ENCODE measurements at regions not wholly inside any gene's neighbourhood (a gene's known extent, or its start where the extent isn't known, plus 50 kb on each side); places are given as distances from the start of the nearest gene placed in this dataset.

DNA sequence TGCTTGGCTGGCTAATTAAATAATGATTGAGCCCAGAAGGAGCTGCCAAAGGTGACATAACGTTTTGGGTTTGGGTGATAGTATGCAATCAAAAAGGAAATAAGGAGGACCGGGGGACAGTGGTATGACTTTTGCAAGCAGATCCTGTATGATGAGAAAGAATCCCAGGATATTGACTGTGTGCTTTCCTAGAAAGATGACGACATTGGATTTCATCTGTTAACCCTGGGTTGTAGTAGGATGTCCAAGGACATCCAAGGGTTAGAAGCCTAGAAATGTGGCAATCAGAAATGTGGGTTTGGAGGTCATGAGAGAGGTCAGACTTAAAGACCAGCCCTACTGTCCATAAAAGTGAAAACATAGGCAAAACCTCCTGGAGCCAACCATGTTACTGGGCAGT, 50.3 kb upstream of the HMHB1 start:
- DNase-seq: no peak

DNA sequence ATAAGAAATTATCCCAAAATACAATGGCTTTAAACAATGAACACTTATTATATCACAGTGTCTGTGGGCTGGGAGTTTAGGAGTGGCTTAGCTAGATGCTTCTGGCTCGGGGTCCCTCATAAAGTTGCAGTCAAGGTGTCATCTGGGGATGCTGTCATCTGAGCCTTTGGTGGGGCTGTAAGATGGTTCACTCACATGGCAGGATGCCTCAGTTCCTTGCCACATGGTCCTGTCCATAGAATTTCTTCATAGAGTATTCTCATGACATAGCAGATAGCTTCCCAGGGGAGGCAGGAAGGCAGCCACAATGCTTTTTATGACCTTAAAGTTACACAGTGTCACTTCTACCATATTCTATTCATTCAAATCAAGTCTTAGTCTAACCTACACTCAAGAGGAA, 51.2 kb upstream of the HMHB1 start:
- DNase-seq: no peak

DNA sequence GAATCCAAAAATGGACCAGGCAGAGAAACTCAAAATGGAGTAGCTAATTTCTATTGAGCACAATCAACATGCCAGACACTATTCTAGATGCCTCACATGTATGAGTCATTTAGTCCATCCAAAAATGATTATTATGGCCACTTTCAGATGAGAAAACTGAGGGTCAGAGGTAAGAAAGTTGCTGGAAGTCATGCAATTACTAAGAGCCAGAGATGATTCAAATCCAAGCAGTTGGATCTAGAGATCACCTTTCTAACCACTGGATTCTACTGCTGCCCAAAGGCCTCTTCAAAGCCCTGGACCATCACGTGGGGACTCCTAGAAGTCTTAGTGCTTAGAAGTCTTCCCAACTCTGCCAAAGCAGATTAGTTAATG, 51.8 kb upstream of the HMHB1 start:
- no peak for DNase-seq

DNA sequence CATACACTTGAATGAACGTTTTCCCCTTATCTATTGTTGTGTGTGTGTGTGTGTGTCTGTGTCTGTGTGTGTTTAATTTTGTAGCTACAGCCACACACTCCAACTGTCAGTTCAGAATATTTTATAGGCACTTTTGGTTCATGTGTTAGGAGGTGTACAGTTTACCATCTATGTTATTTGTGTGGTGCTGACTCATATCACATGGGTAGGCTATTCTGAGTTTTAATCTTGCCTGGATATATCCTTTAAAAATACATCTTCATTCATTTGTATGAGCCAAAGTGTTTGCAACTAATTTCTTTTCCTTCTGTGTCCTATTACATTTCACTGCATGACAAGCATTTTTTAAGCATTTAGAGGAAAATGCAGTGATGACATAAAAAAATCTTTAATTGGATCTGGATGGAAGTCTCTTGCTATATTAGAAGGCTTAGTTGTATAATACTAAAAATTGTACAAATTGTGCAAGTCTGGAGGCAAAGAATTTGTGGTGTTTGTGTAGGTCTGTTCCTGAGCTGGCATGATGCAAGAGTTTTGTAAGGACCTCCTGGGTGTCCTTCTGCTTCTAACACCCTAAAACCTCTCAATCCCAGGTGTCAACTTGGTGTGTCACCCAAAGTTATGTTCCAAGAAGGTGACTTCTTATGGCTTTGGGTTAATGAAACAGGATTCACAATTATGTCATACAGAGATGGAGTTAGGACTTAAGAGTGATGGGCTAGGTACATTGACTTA, 52.4 kb upstream of the HMHB1 start:
- DNase-seq: no peak

DNA sequence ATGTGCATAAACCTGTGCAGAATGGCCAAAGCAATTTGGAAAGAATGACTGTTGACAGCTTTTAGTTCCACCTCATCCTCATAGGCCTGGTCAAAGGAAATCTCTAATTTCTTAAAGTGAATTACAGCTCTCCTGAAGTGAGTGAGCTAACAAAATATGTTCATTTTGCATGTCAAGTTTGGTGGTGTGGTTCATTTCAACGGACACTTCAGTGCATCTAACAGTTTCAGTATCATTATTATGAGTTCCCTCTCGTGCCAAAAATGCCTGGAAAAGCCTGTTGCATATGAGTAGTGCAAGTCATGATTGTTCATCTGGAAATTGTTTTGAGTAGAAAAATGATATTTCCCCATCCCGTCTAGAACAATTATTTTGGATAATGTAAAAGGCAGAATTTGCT, 53.2 kb upstream of the HMHB1 start:
- no peak for DNase-seq

DNA sequence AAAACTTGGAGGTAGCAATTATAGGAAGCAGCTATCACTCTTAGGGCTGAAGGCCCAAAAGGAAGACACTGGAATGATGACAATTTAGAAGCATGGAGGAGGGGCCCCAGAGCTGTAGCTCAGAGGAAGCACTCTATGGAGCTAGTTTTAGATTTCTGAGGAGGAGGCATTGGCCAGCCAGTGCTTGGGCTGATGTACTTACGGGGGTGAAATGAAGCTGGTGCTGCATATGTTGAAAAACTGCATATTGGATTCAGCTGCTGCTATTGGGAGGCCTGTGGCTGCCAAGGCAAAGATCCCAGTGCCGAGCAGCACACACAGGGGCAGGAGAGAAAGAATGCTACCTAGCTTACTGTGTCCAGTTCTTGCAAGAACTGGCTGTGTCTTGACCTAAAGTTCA, 53.9 kb upstream of the HMHB1 start:
- no peak for DNase-seq

DNA sequence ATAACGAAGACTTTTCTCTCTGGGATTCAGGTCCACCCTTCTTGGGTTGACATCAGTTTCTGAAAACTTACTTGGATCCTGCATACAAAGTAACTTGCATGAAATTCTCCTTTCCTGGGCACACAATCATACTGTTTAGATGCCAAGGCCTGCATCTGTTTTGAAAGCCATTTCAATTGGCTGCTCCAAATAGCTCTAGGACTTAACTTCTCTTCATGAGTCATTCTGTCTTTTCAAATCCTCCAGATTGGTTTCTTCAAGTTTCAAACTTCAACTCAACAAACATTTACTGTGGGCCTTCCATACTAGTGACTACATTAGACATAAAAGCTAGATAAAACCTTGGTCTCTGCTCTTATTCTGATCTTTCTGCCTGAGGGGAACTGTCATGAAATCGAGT, 54.8 kb upstream of the HMHB1 start:
- DNase-seq: no peak

DNA sequence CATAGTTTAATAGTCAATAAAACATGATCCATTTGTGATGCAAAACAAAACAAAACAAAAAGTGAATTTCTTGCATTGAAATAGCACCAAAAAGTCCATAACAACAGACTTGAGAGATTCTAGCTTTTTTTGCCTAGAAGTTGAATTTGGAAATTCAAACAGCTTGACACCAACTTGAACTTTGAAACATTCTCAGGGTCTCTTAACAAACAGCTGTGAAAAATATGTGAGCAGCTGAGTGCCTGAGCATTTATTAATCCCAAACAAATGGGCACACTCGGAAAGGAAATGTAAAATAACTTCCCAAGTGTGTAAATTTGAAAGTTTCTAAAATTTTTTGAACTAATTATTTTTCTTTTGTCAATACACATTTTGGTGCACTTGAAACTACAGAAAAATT, 56.0 kb upstream of the HMHB1 start:
- no peak for DNase-seq

DNA sequence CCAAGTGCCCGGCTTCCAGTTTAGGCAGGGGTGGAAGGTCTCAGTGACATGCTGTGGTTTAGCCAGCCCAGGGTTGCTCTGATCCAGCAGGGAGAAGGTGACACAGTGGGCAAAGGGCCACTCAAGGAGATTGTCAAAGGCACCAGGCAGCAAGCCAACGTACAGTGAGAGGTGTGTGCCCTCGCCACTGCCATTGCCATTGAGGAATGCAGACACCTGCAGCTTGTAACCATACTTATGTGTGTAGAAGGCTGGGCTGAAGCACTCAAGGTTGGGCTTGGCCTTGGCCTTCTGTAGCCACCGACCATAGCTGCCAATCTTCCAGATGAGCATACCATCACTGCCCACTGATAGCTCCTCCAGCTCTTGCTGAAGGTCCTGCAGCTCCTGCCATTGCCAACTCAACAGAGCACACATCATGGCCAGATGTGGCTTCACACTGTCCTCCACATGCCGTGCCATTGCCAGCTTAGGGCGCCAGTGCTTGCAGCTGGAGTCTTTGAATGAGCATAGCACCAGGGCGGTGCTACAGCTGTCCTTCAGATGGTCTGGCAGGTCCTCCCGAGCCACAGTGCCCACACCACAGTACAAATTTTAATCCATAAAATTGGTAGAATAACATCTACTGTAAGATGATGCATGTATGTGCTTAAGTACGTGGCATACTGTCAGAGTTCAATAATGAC, 59.7 kb upstream of the HMHB1 start:
- DNase-seq: no peak

DNA sequence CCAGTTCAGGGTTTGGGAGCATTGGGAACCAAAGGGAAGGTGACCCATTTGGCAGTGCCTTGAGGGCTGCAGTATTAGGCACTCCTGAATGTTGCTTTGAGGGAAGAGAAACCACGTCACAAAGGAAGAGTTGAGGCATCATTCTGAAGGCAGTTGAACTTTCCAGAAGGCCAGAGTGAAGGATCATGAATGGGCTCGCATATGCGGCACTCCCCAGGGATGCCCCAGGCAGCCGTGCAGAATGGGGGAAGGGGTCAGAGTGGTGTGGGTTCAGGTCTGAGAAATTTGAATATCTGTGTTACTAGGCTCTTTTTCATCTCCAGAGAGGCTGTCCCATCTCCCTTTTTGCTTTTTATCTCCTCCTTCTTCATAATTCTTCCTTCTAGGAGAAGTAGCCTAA, 60.6 kb upstream of the HMHB1 start:
- DNase-seq: no peak

DNA sequence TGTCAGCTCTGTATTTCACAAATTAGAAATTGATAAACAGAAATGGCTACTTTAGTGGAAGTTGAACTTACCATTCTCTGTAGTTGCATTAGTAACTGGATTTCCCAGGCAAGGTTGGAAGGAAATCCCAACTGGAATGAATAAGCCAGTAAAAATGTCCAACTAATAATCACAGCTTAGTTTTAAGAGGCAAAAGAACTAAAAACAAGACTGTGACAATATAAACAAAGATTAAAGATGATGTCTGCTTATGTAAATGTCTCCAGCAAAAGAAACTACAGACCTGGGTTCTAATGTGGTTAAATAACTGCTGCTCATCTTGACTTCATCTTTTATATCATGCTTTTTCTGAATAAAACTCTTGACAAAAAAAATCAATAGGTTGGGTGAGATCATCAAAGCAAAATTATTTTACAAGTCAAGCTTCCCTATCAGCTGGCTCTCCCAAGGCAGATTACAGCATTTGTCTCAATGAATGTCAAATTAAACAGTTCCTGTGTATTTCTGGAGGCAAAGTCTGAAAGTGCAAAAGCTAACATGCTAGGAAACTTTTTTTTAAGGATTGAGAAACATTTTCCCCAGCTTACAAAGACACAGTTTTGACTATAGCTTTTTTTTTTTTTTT, 62.3 kb upstream of the HMHB1 start:
- DNase-seq: no peak

DNA sequence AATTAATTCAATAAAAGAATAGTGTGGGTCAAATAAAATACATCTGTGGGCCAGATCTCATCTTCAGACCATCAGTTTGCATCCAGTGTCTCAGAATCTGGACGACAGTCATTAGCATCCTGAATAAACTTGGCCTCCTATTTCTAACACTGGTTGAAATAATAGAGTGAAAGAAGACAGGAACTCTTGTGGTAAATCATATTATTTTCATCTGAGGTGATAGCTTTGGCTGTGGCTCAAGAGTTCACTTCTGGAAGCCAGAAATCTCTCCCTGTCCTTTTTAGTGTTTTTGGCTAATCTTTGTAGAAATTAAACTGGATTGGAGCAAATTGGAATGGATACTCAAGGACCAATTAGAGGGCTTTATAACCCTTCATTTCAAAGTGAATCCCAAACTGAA, 63.4 kb upstream of the HMHB1 start:
- DNase-seq: no peak

DNA sequence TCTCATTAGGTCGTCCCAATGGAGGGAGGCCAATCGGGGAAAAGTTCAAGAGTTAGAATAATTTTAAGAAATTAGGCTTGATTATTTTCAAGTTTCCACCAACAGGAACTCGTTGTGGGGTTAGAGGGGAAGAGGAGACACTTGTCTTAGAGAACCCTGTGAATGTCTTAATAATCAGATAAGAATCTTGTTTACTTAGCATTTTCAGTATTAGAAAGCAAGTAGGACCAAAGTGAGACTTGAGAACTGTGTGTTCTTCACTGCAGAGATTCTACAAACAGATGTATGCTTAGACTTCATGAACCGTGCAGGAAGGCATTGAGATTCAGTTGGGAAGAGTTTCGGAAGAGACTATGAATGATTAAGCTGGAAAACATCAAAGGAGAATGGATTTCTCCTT, 69.0 kb upstream of the HMHB1 start:
- no peak for DNase-seq

DNA sequence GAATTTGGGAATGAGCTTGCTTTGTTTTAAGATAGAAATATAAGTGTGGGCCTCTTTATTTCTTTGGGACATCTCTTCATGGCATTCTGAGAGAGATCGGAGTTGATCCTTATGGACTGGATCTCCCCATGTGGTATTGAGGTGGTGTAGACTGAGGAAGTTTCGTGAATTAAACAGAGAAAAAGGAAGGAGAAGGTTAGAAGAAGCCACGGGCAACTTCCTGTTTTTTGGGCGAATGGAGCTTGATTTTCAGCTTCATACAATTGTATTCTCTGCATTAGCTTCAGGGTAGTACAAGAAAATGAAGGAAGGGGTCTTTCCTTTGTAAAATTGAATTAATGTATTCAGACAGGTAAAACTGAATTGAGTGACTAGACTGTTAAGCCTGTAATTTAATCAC, 70.5 kb upstream of the HMHB1 start:
- no peak for DNase-seq

DNA sequence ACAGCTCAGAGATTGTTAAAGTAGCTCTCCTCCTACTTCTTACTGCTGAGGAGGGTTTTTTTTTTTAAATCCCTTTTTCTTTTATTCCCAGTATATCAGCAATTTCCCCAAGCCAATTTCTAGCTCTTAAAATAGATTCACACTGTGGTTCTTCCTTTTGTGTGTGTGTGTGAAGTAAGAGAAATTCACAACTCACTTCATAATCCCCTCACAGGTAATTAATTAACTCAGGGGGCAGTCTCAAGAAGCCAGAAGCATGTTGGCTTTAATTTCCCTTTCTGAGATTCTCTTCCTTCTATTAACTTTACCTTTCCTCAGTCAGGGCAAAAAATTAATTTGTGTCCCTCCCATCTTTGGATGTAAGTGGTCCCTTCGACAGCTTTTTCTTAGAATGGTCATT, 71.0 kb upstream of the HMHB1 start:
- no peak for DNase-seq

DNA sequence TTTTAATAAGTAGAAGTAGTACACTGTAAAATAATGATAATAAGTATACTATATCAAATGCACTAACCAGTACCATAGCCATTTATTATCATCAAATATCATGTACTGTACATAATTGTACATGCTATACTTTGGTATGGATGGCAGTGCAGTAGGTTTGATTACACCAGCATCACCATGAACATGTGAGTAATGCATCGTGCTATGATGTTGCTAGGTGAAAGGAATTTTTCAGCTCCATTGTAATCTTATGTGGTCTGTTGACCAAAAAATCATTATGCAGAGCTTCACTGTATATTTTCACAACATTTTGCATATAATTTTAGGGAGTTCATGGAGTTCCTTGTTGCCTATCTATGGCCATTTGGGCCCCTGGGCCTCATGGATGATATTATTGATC, 72.2 kb upstream of the HMHB1 start:
- no peak for DNase-seq

DNA sequence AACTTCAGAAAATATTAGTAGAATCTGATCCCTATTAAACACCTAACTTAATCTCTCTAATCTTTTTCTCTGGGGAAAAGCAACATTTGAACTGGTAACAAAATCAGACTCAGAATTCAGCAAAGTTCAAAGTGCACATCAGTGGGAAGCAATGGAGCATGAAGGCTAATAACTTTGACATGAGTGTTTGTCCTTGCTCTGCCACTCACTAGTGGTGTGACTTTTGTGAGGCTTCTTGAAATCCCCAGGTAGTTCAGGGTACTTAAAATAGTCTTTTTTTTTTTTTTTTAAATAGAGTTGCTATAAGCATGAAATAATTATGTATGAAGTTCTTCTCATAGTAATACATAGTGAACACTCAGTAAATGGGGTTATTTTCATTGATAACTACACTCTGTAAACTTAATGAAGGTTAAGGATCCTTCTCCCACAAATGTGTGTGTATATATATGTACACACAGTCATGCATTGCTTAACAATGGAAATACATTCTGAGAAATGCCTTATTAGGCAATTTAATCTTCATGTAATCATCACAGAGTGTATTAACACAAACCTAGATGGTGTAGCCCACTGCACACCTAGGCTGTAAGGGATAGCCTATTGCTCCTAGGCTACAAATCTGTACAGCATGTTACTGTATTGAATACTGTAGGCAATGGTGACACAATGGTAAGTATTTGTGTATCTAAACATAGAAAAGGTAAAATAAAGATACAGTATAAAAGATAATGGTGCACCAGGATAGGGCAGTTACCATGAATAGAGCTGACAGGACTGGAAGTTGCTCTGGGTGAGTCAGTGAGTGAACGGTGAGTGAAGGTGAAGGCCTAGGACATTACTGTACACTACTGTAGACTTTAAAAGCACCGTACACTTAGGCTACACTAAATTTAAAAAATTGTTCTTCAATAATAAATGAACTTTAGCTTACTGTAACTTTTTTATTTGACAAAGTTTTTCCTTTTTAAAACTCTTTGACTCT, 73.3 kb upstream of the HMHB1 start:
- no peak for DNase-seq

DNA sequence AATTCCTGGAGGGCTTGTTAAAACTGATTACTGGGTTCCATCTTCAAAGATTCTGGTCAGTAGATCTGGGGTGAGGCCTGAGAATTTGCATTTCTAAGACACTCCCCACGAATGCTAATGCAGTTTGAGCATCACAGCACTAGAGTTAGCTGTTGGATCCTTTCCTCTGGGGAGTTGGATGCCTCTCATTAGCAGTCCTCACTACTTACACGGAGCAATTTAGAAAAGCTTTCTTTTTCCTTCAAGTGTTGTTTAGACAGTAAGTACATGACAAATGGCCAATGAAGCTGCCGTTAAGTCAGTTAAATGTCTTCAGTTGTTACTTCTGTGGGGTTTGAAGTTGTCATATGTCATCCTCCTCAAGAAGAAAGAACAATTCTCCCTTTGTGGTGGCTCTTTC, 74.9 kb upstream of the HMHB1 start:
- DNase-seq: no peak

DNA sequence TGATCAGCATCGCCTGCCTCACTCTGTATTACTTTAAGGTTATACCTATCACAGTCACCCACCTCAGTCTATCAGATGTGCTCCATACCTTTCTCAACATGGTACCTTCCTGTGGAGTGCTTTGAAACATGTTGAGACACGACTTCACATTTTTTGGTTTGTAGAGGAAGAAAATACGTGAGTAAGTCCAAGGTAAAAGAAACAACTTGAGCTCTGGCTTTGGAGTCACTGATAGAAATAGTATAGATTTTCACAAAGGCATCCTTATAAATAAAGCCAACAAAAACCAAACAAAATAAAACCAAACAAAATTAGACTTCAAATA, 77.5 kb upstream of the HMHB1 start:
- DNase-seq: no peak

DNA sequence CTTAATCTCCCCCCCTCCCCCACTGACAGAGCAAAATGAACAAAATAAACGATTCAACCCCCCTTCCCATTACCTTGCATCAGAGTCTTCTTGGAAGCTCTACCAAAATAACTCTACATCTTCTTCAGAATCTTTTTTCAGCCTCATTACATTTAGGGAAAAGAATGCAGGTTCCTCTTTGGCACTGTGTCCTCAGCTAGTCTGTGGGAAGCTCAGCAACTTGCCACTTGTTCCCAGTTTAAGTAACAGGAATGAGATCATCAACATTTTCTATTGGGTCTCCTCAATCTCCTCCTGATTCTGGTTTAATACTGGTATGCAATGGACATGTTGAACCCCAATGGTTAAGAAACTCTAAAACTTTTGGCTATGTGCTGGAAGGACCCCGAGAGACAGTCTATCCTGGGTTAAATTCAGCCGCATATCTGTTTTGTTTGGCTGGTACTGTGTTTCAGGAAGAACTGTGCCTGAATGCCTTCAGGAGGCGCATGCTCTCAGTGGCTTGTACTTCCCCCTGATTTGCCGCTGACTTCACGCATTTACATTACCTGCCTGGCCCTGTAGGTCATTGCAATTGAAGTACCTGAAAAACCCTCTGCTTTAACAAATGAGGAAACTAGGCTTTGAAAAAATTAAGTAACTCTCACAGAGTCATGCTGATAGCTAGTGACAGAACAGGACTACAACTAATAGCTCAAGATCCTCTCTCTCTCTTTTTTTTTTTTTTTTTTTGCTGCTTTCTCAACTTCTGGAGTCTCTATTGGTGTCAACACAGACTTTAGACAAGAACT, 78.1 kb upstream of the HMHB1 start:
- DNase-seq: no peak

DNA sequence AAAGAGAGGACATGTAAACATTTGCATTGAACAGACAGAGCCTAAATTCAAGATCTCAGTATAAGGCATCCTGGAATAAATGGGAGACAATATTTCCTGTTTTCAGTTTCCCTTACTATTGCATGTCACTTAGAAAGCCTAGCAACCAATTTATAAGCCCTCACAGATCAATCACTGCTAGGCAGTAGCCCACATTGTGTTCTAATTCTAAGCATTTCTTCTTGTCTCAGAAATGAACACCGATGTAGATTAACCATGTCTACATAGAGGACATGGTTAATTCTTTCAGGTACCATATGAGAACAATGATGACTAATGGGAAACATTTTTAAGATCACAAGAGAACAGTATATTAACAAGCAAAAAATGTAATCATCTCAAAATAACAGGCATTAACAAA, 79.6 kb upstream of the HMHB1 start:
- no peak for DNase-seq

DNA sequence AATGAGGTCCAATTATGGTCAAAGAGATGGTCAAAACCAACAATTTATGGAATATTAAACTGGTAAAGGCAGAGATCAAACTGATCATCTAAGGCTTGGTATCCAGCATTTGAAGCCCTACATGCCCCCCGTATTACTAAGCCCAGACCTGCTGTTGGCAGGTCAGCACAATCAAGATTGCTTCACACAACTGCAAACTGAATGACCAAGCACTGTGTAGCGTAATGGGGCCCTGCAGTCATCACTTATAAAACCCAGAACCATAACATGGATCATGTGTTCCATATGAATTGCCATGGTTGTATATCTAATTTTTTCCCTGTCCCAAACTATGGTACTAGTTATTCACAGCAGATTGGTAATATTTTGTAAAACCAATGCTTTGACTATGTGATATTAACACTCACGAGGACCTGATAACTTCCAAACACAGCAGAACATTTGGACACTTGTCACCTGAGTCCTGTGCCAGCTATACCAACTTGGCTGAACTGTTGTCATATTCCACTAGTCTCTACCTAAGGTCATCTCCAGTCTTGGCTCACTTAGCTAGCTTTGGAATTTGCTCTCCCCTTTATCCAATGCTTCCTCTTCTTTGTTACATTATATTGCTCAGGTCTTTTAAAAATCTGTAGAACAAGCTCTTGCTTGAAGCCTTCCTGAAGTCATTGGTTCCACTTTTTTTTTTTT, 81.7 kb upstream of the HMHB1 start:
- no peak for DNase-seq

Data from NCI-H82 (cell line).